IMR-90 (cell line): ENCODE measurements at regions not wholly inside any gene's neighbourhood (a gene's known extent, or its start where the extent isn't known, plus 50 kb on each side); places are given as distances from the start of the nearest gene placed in this dataset.

Experiments used
- ATAC-seq: fragments of 200-7000 bp; cut with Tn5 transposase; 2 replicates; pipeline ENCODE4 v1.9.1; 2020; ENCODE audit warnings: low read depth, mild to moderate bottlenecking, moderate library complexity
- BruUV-seq: library from RNA; stranded (reverse); fragments of 400-500 nt; replicated peaks from 2 replicates; lab custom pipeline; 2021; lab: Mats Ljungman, UMichigan
- CTCF ChIA-PET: fragments of 300-600 bp; formaldehyde crosslinking; extraction: SDS; loops from one replicate; lab custom pipeline; 2021; ENCODE audit warnings: antibody characterized with exemption; lab: Yijun Ruan, JAX
- POLR2A ChIA-PET: fragments of 300-600 bp; sonication (Branson Sonifier 250); formaldehyde crosslinking; loops from one replicate; lab custom pipeline; 2022; ENCODE audit warnings: antibody characterized with exemption; ENCODE audit not compliant: unreplicated experiment; lab: Charles Lee
- DNase-seq: peaks from one replicate; pipeline ENCODE4 v3.0.0; 2013
- H2AFZ ChIP-seq: replicated peaks from 2 replicates; pipeline ENCODE3; 2013; ENCODE audit warnings: low read length, mild to moderate bottlenecking; ENCODE audit not compliant: poor library complexity
- H2AK5ac ChIP-seq: 2 replicates; pipeline ENCODE4 v1.6.1; 2013; ENCODE audit warnings: low read depth, low read length, inconsistent platforms
- H2AK9ac ChIP-seq: replicated peaks from 2 replicates; pipeline ENCODE3; 2013; ENCODE audit warnings: mild to moderate bottlenecking, low read depth, low read length, moderate library complexity; ENCODE audit not compliant: poor library complexity
- H2BK120ac ChIP-seq: 2 replicates; pipeline ENCODE4 v1.6.1; 2013; ENCODE audit warnings: low read depth, low read length, inconsistent platforms
- H2BK15ac ChIP-seq: 3 replicates; pipeline ENCODE4 v1.6.1; 2013; ENCODE audit warnings: low read depth, low read length, inconsistent platforms
- H2BK20ac ChIP-seq: 2 replicates; pipeline ENCODE4 v1.6.1; 2013; ENCODE audit warnings: low read depth, mild to moderate bottlenecking, inconsistent platforms, low read length, moderate library complexity
- H2BK5ac ChIP-seq: 2 replicates; pipeline ENCODE4 v1.6.1; 2013; ENCODE audit warnings: mild to moderate bottlenecking, low read depth, low read length, inconsistent platforms; ENCODE audit not compliant: poor library complexity, severe bottlenecking
- H3K14ac ChIP-seq: replicated peaks from 2 replicates; pipeline ENCODE4 v1.6.1; 2013; ENCODE audit warnings: low read depth, low read length, inconsistent platforms
- H3K18ac ChIP-seq: 2 replicates; pipeline ENCODE4 v1.6.1; 2013; ENCODE audit warnings: low read depth, low read length, control low read depth
- H3K23ac ChIP-seq: 2 replicates; pipeline ENCODE4 v1.6.1; 2013; ENCODE audit warnings: low read depth, low read length, inconsistent platforms
- H3K27ac ChIP-seq: 2 replicates; pipeline ENCODE4 v1.5.1; 2013; ENCODE audit warnings: mild to moderate bottlenecking, control low read depth, low read length; ENCODE audit not compliant: insufficient read depth
- H3K27me3 ChIP-seq: 2 replicates; pipeline ENCODE4 v1.6.1; 2013; ENCODE audit warnings: low read length; ENCODE audit not compliant: control insufficient read depth, insufficient read depth
- H3K36me3 ChIP-seq: 2 replicates; pipeline ENCODE4 v1.6.1; 2013; ENCODE audit warnings: low read length, mixed read lengths; ENCODE audit not compliant: control insufficient read depth, insufficient read depth
- H3K4ac ChIP-seq: 2 replicates; pipeline ENCODE4 v1.6.1; 2013; ENCODE audit warnings: low read depth, low read length, inconsistent platforms
- H3K4me1 ChIP-seq: 2 replicates; pipeline ENCODE4 v1.6.1; 2013; ENCODE audit warnings: low read length, mixed read lengths; ENCODE audit not compliant: control insufficient read depth, insufficient read depth
- H3K4me2 ChIP-seq: 2 replicates; pipeline ENCODE4 v1.6.1; 2013; ENCODE audit warnings: low read depth, mild to moderate bottlenecking, control low read depth, low read length, moderate library complexity
- H3K4me3 ChIP-seq: 2 replicates; pipeline ENCODE4 v1.5.1; 2013; ENCODE audit warnings: low read depth, mild to moderate bottlenecking, control low read depth, low read length, moderate library complexity; ENCODE audit not compliant: insufficient read depth
- H3K56ac ChIP-seq: 2 replicates; pipeline ENCODE4 v1.6.1; 2013; ENCODE audit warnings: low read length, inconsistent platforms; ENCODE audit not compliant: insufficient read depth; ENCODE audit errors: extremely low read depth
- H3K79me1 ChIP-seq, 2 experiments: 2 replicates each; pipeline ENCODE4 v1.6.1; 2013; ENCODE audit warnings: low read length in 2 of 2, inconsistent platforms in 1 of 2, low read depth in 1 of 2
- H3K9ac ChIP-seq: 2 replicates; pipeline ENCODE4 v1.6.1; 2013; ENCODE audit warnings: low read depth, low read length, control low read depth
- H3K9me1 ChIP-seq: 2 replicates; pipeline ENCODE4 v1.6.1; 2013; ENCODE audit warnings: low read length, inconsistent platforms; ENCODE audit not compliant: insufficient read depth
- H3K9me3 ChIP-seq: 2 replicates; pipeline ENCODE4 v1.6.1; 2013; ENCODE audit warnings: low read length; ENCODE audit not compliant: control insufficient read depth, insufficient read depth
- H4K20me1 ChIP-seq: 2 replicates; pipeline ENCODE4 v1.6.1; 2013; ENCODE audit warnings: low read length, inconsistent platforms; ENCODE audit not compliant: insufficient read depth
- H4K5ac ChIP-seq: 2 replicates; pipeline ENCODE4 v1.6.1; 2013; ENCODE audit warnings: mild to moderate bottlenecking, low read depth, low read length, control low read depth
- H4K8ac ChIP-seq, 2 experiments: 2 replicates each; pipeline ENCODE4 v1.6.1; 2013; ENCODE audit warnings: low read depth in 2 of 2, low read length in 2 of 2, control low read depth in 1 of 2, inconsistent platforms in 1 of 2
- H4K91ac ChIP-seq: 2 replicates; pipeline ENCODE4 v1.6.1; 2013; ENCODE audit warnings: low read depth, low read length, inconsistent platforms; ENCODE audit not compliant: insufficient read depth
- BHLHE40 ChIP-seq: fragments of 150-350 bp; IDR thresholded peaks from 2 replicates; pipeline ENCODE4 v1.6.1; 2016; ENCODE audit warnings: mild to moderate bottlenecking, low read depth, low read length
- CEBPB ChIP-seq: IDR thresholded peaks from 2 replicates; pipeline ENCODE4 v1.6.1; 2012; ENCODE audit warnings: low read depth, low read length, improper control_type of control experiment
- CHD1 ChIP-seq: IDR thresholded peaks from 2 replicates; pipeline ENCODE4 v1.6.1; 2012; ENCODE audit warnings: low read depth, low read length, improper control_type of control experiment
- CTCF ChIP-seq: conservative IDR thresholded peaks from 2 replicates; pipeline ENCODE4 v1.5.1; 2012; ENCODE audit warnings: mild to moderate bottlenecking, low read depth, low read length, improper control_type of control experiment
- ELK1 ChIP-seq: fragments of 150-350 bp; IDR thresholded peaks from 2 replicates; pipeline ENCODE4 v1.6.1; 2016; ENCODE audit warnings: low read depth, mild to moderate bottlenecking, low read length, moderate library complexity, borderline replicate concordance
- FOS ChIP-seq: fragments of 150-350 bp; IDR thresholded peaks from 2 replicates; pipeline ENCODE4 v1.6.1; 2016; ENCODE audit warnings: low read depth, low read length
- MAFK ChIP-seq: IDR thresholded peaks from 2 replicates; pipeline ENCODE4 v1.6.1; 2012; ENCODE audit warnings: low read depth, low read length, improper control_type of control experiment
- MAZ ChIP-seq: IDR thresholded peaks from 2 replicates; pipeline ENCODE4 v1.6.1; 2012; ENCODE audit warnings: low read depth, mild to moderate bottlenecking, low read length, improper control_type of control experiment, moderate library complexity, borderline replicate concordance
- MXI1 ChIP-seq: IDR thresholded peaks from 2 replicates; pipeline ENCODE4 v1.6.1; 2012; ENCODE audit warnings: low read depth, mild to moderate bottlenecking, low read length, moderate library complexity, borderline replicate concordance
- NFE2L2 ChIP-seq: fragments of 150-350 bp; IDR thresholded peaks from 2 replicates; pipeline ENCODE4 v1.6.1; 2016; ENCODE audit warnings: low read depth, mild to moderate bottlenecking, low read length
- POLR2A ChIP-seq: IDR thresholded peaks from 2 replicates; pipeline ENCODE4 v1.6.1; 2012; ENCODE audit warnings: mild to moderate bottlenecking, low read depth, low read length
- RAD21 ChIP-seq: IDR thresholded peaks from 2 replicates; pipeline ENCODE4 v1.6.1; 2012; ENCODE audit warnings: low read length, improper control_type of control experiment
- RCOR1 ChIP-seq: IDR thresholded peaks from 2 replicates; pipeline ENCODE4 v1.6.1; 2012; ENCODE audit warnings: mild to moderate bottlenecking, low read length, improper control_type of control experiment; ENCODE audit not compliant: insufficient replicate concordance
- RFX5 ChIP-seq: IDR thresholded peaks from 2 replicates; pipeline ENCODE4 v1.8.0; 2012; ENCODE audit warnings: low read depth, mild to moderate bottlenecking, low read length, moderate library complexity
- SMC3 ChIP-seq: fragments of 150-350 bp; IDR thresholded peaks from 2 replicates; pipeline ENCODE4 v1.6.1; 2016; ENCODE audit warnings: low read depth, mild to moderate bottlenecking, antibody characterized with exemption, low read length, moderate library complexity
- USF2 ChIP-seq: fragments of 150-350 bp; IDR thresholded peaks from 2 replicates; pipeline ENCODE4 v1.6.1; 2017; ENCODE audit warnings: mild to moderate bottlenecking, antibody characterized with exemption, low read length, low read depth
- WGBS, 2 experiments: methylation state at CpG; one replicate each; pipeline versions ENCODE4 v1.1.5 to v1.1.7; 2013; ENCODE audit warnings: missing lambda C conversion rate in 2 of 2; ENCODE audit not compliant: insufficient read length in 1 of 2; ENCODE audit errors: extremely low coverage in 2 of 2; 5-methylcytosine and 5-hydroxymethylcytosine counted together
- dilution Hi-C: fragments of 300-500 bp; cut with HindIII; formaldehyde crosslinking; loops from one replicate; pipeline ENCODE4 v1.14.3; 2018; ENCODE audit warnings: low sequenced_read_pairs; ENCODE audit not compliant: unreplicated experiment
- in situ Hi-C: fragments of 300-500 bp; cut with MboI; formaldehyde crosslinking; loops from 3 replicates; pipeline ENCODE4 v1.14.3; 2019; ENCODE audit warnings: low sequenced_read_pairs, inconsistent platforms, mixed read lengths
- intact Hi-C: fragments of 100-400 bp; cut with micrococcal nuclease; formaldehyde crosslinking; loops from 2 replicates; pipeline ENCODE4 v1.10.0; 2022

- Histone ChIP-seq H2AK9ac (no peak overlapping the region), H2BK120ac (no peak overlapping the region), H3K4me1 (no peaks in the 10 kb centered on the region), H2BK15ac (no peak overlapping the region), H3K56ac (no peak overlapping the region), H3K9ac (no peak overlapping the region), H3K14ac (no peak overlapping the region), H3K9me3 (no peaks in the 10 kb centered on the region), H4K5ac (no peak overlapping the region), H2BK20ac (no peak overlapping the region), H3K4ac (no peak overlapping the region), H3K4me3 (no peak overlapping the region), H4K8ac (no peak overlapping the region), H2BK5ac (no peak overlapping the region), H4K91ac (no peak overlapping the region), H3K79me1 (no peaks in the 10 kb centered on the region), H3K4me2 (no peak overlapping the region), H2AK5ac (no peak overlapping the region), H3K18ac (no peak overlapping the region), H3K27ac (no peak overlapping the region), H4K20me1 (no peaks in the 10 kb centered on the region), H3K23ac (no peak overlapping the region), H2AFZ (no peak overlapping the region), H3K36me3 (no peaks in the 10 kb centered on the region), H3K9me1 (no peaks in the 10 kb centered on the region), H3K27me3 (no peaks in the 10 kb centered on the region)
- ATAC-seq (no peak), DNase-seq (no peak)
- intact Hi-C loops (no loop called here), dilution Hi-C loops (no loop called here), in situ Hi-C loops (no loop called here)
- BruUV-seq: no TSS peak
- no peak for TF ChIP-seq CHD1
- no peak for TF ChIP-seq NFE2L2
- no peak for TF ChIP-seq CEBPB
- no peak for TF ChIP-seq CTCF
- TF ChIP-seq MXI1: no peak
- TF ChIP-seq SMC3: no peak
- TF ChIP-seq MAFK: no peak
- TF ChIP-seq RFX5: no peak
- TF ChIP-seq MAZ: no peak
- no peak for TF ChIP-seq ELK1
- TF ChIP-seq RAD21: no peak
- no peak for TF ChIP-seq RCOR1
- no peak for TF ChIP-seq POLR2A
- TF ChIP-seq FOS: no peak
- no peak for TF ChIP-seq USF2
- TF ChIP-seq BHLHE40: no peak
- WGBS, 2 experiments: 58% methylated on average over 4 of the region's 6 CpGs; no CpG with 5 or more reads in 1 of the 2 experiments
- POLR2A ChIA-PET: no interaction called here
- CTCF ChIA-PET: no interaction called here
Measured at GRCh38 chr2:84177733-84178132, 281.3 kb downstream of the SUCLG1 start.
